Hematopoietic multipotent progenitor cell treated with erythropoietin and hydrocortisone succinate and interleukin-3 and kit ligand, for 8 days (in vitro differentiated cells): ENCODE measurements at regions not wholly inside any gene's neighbourhood (a gene's known extent, or its start where the extent isn't known, plus 50 kb on each side); places are given as distances from the start of the nearest gene placed in this dataset.

Experiments used
- DNase-seq: peaks from one replicate; pipeline ENCODE4 v3.0.0-alpha.2; 2015

DNA sequence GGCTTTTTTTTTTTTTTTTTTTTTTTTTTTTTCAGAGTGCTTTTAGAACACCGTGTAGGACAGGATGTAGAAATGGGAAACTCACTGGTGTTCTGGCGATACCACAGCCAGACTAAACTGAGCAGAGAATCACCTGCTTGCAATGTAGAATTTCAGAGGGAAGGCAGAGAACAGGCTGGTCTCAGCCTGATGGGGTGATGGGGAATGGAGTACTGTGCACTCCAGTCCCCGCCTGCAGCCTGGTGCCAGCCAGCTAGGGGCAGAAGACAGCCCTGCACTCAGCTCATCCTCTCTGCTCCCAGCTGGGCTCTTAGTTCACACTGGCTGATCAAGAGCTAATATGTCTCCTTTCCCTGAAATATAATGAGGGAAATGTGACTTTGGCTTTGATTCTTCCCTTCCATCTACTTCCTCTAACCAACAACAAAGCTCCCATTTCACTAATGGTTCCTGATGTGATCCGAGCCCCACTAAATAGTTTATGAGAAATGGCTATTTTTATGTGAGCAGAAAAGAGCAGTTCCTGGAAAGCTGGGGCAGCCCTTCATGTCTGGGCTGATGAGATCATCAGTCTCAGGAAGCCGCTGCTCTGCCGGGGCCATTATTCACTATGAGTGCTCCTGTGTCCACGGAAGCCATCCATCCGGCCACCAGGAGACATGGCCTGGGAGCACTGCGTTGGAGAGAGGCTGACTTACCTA, 209.7 kb downstream of the GADD45G start:
- no peak for DNase-seq

DNA sequence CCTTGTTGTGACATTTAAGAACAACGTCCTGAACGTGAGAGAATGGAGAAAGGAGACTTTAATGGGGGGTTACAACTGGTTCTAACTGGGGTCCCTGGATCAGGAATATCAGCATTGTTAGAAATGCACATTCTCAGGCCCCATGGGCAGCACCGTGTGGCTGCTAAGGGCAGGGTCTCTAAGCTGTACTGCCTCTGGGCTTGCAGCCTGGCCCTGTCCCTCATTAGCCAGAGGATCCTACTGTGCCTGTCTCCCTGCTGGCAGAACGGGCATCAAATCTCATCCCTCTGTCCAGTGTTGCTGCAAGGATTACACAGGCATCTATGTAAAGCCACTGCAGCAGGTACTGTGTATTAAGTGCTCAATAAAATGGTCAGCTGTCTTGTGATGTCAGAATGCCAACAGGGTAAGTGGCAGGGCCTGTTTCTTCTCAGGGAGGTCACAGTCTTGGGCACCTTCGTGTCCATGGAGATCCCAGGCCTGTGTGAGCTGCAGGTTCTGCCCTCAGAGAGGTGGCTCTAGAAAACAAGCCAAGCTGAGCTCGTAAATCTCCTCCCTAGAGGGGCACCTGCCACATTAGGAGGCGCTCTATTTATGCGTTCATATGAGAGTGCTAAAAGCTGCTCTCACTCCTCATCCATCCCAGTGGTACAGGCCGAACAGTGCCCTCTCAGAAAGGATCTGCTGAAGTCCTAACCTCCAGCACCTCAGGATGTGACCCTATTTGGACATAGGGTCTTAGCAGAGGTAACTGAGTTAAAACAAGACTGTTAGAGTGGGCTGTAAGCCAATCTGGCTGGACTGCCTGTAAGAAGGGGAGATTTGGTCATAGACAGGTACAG, 210.5 kb downstream of the GADD45G start:
- DNase-seq = no peak

DNA sequence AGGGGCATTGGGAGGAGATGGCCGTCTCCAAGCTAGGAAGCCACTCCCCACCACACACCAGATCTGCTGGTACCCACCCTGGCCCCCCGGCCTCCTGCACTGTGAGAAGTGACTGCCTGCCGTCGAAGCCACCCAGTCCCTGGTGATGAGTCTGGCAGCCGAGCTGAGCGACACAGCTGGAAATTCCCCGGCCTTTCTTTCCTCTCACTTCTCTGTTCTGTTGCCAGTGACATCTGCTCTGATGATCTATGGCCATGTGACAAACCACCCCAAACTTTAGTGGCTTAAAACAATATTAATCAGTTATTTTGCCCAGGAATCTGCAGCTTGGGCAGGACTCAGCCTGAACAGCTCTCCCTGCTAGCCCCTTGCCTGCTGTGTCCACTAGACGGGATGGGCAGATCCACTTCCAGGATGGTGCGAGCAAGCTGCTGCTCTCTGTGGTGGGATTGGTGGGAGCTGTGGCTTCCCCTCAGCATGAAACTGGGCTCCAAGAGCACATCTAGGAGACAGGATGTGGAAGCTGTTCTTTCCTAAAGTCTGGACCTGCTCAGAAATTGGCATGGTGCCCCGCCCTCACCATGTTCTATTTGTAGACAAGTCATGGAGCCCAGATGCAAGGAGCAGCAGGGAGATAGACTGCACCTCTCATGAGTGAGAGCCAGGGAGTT, 211.2 kb downstream of the GADD45G start:
- no peak for DNase-seq

DNA sequence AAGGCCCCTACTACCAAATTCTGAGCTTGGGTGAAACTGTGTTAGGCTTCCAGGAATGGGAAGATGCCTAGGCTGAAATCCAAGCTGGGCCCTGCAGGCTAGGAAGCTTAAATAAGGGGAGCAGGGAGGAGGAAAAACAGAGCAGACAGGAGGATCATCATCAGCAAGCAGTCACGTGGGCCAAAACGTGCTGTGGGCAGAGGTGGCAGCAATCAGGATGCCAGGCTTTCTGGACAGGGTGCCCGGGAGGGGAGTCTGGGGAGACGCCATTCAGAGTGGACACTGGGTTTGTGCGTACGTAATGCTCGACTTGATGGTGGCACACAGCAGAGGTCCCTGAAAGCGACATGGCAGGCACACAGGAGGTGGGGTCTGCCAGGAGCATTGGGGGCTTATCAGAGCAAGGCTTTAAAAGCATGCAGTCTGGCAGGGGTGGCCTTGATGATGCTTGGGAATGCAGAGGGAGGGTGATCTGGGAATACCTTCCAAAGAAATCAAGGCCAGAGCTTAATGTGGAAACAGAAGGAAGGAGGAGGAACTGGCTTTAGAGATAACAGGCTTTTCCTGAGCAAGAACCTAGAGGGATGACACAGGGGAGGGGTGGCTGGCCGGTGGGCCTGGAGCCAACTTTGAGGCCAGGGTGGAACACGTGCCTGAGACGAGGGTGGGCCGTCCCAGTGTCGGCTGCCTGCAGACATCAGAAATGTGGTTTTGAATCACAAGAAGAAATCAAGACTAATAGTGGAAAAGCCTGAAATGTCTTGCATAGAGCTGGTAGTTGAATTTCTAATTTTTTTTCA, 212.5 kb downstream of the GADD45G start:
- DNase-seq = no peak

GRCh38 chr9:89820337-89820736, 215.5 kb downstream of the GADD45G start:
- DNase-seq = no peak

- no peak for DNase-seq
These were observed 216.3 kb downstream of the GADD45G start for GRCh38 chr9:89821081-89821480.

- DNase-seq = no peak
These were observed 218.2 kb downstream of the GADD45G start for GRCh38 chr9:89822996-89823395.

GRCh38 chr9:89825669-89826068, 220.9 kb downstream of the GADD45G start:
- no peak for DNase-seq

DNA sequence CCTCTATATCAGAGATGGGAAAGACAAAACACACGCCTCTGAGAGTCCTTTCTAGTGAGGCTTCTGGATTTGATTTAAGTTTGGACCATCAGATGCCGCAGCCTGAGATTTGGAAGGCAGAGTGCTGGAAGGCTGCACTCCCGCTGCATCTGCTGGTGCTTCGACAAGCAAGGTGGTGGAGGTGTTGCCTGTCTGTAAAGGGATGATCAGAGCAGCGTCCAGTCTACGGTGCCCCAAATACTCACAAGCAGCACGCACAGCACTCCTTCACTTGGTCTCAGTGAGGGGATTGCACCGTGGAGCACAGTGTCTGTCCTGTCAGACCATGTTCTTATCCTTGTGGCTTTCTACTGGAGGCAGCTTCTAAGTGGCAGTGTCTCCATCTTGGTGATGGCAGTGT, 221.4 kb downstream of the GADD45G start:
- no peak for DNase-seq

DNA sequence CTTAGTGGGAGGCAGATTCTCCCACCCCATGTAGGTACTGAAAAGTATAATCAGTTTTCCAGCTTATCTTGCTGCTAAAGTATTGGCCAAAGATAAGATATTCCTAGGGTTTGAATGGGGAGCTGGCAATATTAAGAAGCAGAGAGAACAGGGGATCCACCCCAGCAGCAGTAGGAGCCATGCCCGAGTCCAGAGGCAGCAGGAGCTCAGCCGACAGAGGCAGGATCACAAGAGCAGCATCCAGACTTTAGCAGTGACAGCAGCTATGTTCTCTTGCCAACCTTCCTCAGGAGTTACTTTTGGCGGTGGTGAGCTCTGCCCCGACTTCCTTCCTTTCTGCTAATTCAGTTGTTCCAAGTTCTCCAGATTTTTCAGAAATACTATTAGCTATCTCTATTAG, 224.5 kb downstream of the GADD45G start:
- no peak for DNase-seq

DNA sequence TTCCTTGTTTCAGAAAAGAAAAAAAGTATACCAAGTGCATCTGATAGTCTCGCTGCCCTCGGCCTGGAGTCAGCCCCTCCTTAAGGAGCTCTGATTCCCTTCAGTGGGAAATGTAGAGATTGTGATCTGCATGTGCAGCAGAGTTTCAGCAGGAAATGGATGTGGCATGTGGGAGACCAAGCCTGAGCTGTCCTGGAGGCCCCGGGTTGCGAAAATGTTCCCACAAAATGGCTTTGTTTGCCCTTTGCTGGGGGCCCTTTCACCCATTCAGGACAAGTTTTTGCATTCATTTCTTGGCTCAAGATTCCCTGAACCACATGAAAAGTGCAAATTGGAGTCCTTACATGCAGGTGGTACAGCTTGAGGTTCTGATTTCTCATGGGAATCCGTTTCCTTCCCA, 230.9 kb downstream of the GADD45G start:
- DNase-seq = no peak

GRCh38 chr9:89837162-89837933, 232.5 kb downstream of the GADD45G start:
- no peak for DNase-seq

- no peak for DNase-seq
These were observed 233.1 kb downstream of the GADD45G start for GRCh38 chr9:89837934-89838310.

DNA sequence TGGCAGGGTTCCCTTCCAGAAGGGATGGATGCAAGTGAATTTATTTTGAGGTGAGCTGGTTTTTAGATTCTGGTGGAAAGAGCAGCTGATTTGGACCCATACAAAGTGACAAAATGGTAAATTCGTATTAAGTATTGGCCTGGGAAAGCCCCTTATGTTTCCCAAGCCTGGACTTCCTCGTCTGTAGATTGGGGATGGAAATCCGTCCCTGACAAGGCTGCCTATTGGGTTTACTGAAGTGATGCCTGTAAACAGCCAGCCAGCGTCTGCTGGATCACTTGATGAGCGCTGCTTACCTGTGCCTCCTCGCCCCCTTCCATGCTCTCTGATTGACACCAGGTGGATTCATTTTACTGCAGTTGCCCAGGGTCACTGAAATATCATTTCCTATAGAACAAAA, 233.8 kb downstream of the GADD45G start:
- no peak for DNase-seq

DNA sequence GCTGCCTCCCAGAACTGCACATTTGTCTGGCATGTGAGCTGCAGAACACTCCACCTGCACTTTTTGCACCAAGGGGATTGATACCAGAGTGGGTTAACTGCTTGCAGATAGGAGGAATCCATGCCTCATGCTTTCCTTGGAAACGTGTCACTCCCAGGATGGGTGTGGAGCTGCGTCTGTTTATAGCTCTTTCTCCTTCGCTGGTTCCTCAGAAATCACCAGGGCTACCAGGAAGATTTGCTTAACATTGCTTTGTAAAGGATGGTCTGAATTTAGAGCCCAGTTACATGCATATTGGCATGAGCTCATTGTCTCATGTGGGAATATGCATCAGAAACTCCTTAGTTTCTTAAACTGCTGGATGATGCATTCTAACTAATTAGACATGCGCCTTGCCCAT, 234.6 kb downstream of the GADD45G start:
- DNase-seq = no peak

- DNase-seq = no peak
These were observed 235.1 kb downstream of the GADD45G start for GRCh38 chr9:89839952-89840351.

DNA sequence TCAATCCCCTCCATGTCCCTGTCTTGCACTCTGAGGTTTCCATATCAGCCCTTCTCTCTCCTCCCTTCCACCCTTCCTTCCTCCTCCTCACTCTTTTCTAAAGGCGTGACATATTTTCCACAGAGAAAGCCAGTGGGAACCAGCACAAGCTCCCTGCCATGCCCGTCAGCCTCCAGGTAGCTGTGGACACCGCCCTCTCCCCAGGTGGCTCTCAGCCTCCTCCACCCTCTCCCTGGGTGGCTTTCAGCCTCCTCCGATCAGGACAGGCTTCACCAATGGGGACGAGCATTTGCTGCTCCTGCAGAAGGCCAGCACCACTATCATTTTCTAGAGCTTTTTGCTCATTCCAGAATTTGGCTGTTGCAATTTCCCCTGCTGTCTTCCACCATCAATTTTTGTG, 236.6 kb downstream of the GADD45G start:
- DNase-seq = no peak

DNA sequence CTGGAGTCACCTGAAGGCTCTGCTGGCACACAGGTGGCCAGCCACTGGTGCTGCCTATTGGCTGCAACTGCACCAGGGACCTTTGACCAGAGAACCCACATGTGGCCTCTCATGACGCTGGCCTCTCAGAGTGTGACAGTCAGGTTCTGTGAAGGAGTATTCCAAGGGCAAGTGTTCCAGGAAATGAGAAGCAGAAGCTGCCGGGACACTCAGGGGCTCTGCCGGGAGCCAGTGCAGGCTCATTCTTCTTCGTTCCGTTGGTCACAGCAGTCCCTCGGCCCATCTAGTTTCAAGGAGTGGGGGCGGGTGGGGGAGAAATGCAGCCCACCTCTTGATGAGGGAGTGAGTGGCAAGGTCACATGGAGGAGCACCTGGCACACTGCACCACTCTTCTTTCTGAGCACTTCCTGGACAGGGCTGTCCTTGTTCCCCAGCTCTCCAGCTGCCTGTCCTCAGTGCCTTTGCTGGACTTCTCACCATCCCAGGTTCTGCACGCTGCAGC, 237.5 kb downstream of the GADD45G start:
- DNase-seq = no peak

GRCh38 chr9:89843074-89843473, 238.3 kb downstream of the GADD45G start:
- DNase-seq = no peak

DNA sequence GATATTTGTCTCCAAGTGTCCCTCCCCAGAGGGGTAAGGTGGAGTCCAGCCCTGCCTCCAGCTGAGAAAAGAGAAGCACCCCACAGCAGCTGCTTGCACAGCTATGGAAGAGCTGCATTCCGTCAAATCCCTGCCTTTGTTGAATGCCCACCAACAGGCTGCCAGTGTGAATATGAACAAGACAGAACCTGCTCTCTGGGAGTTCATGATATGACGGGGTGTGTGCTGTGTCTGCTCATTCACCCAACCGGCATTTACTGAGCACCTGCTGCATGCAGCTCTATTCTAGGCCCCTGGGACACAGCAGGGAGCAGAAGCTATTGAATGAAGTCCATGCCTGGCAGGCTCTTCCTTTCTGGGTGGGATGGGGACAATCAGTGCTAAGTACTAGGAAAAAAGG, 238.8 kb downstream of the GADD45G start:
- DNase-seq = no peak

- no peak for DNase-seq
These were observed 239.3 kb downstream of the GADD45G start for GRCh38 chr9:89844075-89844474.

- DNase-seq = no peak
These were observed 239.7 kb downstream of the GADD45G start for GRCh38 chr9:89844535-89844934.
